ENCODE measurements at regions not wholly inside any gene's neighbourhood (a gene's known extent, or its start where the extent isn't known, plus 50 kb on each side); places are given as distances from the start of the nearest gene placed in this dataset.

DNA sequence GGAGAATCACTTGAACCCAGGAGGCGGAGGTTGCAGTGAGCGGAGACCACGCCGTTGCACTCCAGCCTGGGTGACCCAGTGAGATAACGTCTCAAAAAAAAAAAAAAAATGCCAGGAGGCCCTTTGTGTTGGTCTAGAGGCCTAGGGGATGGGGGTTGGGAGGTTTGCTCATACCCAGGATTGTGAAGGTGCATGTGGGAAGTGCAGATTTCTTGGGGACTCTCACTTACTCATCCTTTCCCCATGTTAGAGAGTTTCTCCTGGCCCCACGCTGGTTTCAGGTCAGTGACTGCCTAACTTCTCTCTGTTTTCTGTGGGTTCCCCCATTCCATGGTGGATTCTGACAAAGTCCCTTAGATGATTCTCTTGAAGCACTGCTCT lies 471.5 kb upstream of the CNTNAP2 start:
- Histone ChIP-seq H3K9me2 (replicated peaks; ENCODE audit: insufficient read depth) (no peaks in the 10 kb centered on the region), H3K4me1 (ENCODE audit: insufficient read depth) (no peaks in the 10 kb centered on the region), H3K79me2 (no peaks in the 10 kb centered on the region), H3K27me3 (no peaks in the 10 kb centered on the region), H2AFZ (no peak overlapping the region), H3K4me2 (no peak overlapping the region), H3K4me3 (no peak overlapping the region), H3K27ac (no peak overlapping the region), H3K9me3 (ENCODE audit: low read depth) (no peaks in the 10 kb centered on the region), H4K20me1 (ENCODE audit: insufficient read depth, poor library complexity, severe bottlenecking) (no peaks in the 10 kb centered on the region), H3K36me3 (replicated peaks; ENCODE audit: insufficient read depth, low read depth) (no peaks in the 10 kb centered on the region)
- TF ChIP-seq EZH2phosphoT487 (IDR thresholded peaks at IDR 0.05; ENCODE audit: low read depth, severe bottlenecking, unreplicated experiment) (no peak), CTCF (IDR thresholded peaks at IDR 0.05; ENCODE audit: poor library complexity) (no peak), EZH2 (IDR thresholded peaks at IDR 0.05; ENCODE audit: borderline replicate concordance) (no peak)
- no peak for DNase-seq (ENCODE audit: low spot score)
- WGBS (ENCODE audit: low lambda C conversion rate, missing lambda C conversion rate), result 95% methylated on average over 6 of the region's 6 CpGs

DNA sequence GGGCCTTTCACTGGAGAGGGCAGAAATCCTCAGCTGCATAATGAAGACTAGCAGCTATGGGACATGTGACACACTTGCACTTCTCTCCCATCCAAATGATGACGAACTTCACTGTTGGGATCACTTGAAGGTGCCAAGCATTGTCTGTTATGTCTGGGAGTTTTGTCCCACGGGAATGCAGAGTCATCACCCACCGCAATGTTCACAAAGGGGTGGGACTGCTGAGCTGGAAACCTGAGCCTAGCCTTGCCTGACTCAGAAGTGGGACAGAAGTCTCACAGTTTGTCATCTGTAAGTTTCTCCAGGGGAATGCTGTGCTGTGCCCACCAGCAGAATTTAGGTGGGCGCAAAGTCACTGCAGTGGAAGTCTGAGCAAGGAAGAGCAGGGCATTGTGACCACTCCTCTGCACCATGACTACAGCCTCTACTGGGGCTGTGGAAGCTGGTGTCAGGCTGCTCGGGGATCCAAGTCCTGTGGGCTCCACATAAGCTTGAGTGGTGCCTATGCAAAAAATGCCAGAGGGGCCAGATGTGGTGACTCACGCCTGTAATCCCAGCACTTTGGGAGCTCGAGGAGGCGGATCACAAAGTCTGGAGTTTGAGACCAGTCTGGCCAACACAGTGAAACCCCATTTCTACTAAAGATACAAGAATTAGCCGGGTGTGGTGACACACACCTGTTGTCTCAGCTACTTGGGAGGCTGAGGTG lies 472.0 kb upstream of the CNTNAP2 start:
- Histone ChIP-seq H3K36me3 (replicated peaks; ENCODE audit: insufficient read depth, low read depth) (no peaks in the 10 kb centered on the region), H3K4me2 (no peak overlapping the region), H3K27ac (no peak overlapping the region), H3K4me3 (no peak overlapping the region), H4K20me1 (ENCODE audit: insufficient read depth, poor library complexity, severe bottlenecking) (no peaks in the 10 kb centered on the region), H3K79me2 (no peaks in the 10 kb centered on the region), H3K9me2 (replicated peaks; ENCODE audit: insufficient read depth) (no peaks in the 10 kb centered on the region), H3K4me1 (ENCODE audit: insufficient read depth) (no peaks in the 10 kb centered on the region), H3K27me3 (no peaks in the 10 kb centered on the region), H3K9me3 (ENCODE audit: low read depth) (no peaks in the 10 kb centered on the region), H2AFZ (no peak overlapping the region)
- DNase-seq (ENCODE audit: low spot score), result no peak
- 81% methylated on average over 9 of the region's 9 CpGs for WGBS (ENCODE audit: low lambda C conversion rate, missing lambda C conversion rate)
- no peak for TF ChIP-seq CTCF (IDR thresholded peaks at IDR 0.05; ENCODE audit: poor library complexity)
- TF ChIP-seq EZH2 (IDR thresholded peaks at IDR 0.05; ENCODE audit: borderline replicate concordance), result no peak
- TF ChIP-seq EZH2phosphoT487 (IDR thresholded peaks at IDR 0.05; ENCODE audit: low read depth, severe bottlenecking, unreplicated experiment), result no peak

- H2AFZ ChIP-seq, result no peak overlapping the region
- H3K9me3 ChIP-seq (ENCODE audit: low read depth), result no peaks in the 10 kb centered on the region
- H3K4me2 ChIP-seq, result no peak overlapping the region
- TF ChIP-seq EZH2phosphoT487 (IDR thresholded peaks at IDR 0.05; ENCODE audit: low read depth, severe bottlenecking, unreplicated experiment) (no peak), EZH2 (IDR thresholded peaks at IDR 0.05; ENCODE audit: borderline replicate concordance) (no peak), CTCF (IDR thresholded peaks at IDR 0.05; ENCODE audit: poor library complexity) (no peak)
- WGBS (ENCODE audit: low lambda C conversion rate, missing lambda C conversion rate), result 89% methylated on average over 3 of the region's 3 CpGs
- H3K9me2 ChIP-seq (replicated peaks; ENCODE audit: insufficient read depth), result no peaks in the 10 kb centered on the region
- no peak overlapping the region for H3K4me3 ChIP-seq
- H3K27ac ChIP-seq, result no peak overlapping the region
- no peaks in the 10 kb centered on the region for H3K79me2 ChIP-seq
- DNase-seq (ENCODE audit: low spot score), result no peak
- no peaks in the 10 kb centered on the region for H4K20me1 ChIP-seq (ENCODE audit: insufficient read depth, poor library complexity, severe bottlenecking)
- H3K36me3 ChIP-seq (replicated peaks; ENCODE audit: insufficient read depth, low read depth), result no peaks in the 10 kb centered on the region
- no peaks in the 10 kb centered on the region for H3K27me3 ChIP-seq
- H3K4me1 ChIP-seq (ENCODE audit: insufficient read depth), result no peaks in the 10 kb centered on the region
Measured at GRCh38 chr7:145643981-145644380, 472.6 kb upstream of the CNTNAP2 start.
